ENCODE measurements at regions not wholly inside any gene's neighbourhood (a gene's known extent, or its start where the extent isn't known, plus 50 kb on each side); places are given as distances from the start of the nearest gene placed in this dataset.

DNA sequence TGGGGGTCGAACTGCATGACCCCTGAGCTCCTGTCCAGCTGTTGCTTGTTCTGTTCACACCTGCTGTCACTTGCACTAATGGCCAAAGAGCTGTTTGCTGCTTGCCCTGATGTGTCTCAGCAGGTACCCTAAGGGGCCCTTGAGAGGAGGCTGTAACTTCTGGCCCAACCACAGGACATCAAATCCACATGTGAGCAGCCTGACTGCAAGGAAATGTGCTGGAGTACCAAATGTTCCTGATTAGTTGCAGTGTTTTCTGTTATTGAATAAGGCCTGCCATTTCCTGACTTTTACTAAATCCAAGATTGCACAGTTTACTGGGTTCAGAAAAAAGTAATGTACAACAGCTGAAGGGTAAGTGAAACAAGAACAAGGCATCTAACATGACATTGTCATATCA is 91.7 kb upstream of the IL6 start:
- no peak overlapping the region for H3K27ac ChIP-seq
- 56 to 72% (median 68%) methylated on average over 1 of the region's 1 CpG for WGBS, 4 donors
- H3K4me3 ChIP-seq, result no peak overlapping the region
- no peaks in the 10 kb centered on the region for H3K4me1 ChIP-seq (replicated peaks in 1 of 2)
- no peaks in the 10 kb centered on the region for H3K27me3 ChIP-seq
- no peak for TF ChIP-seq POLR2A (IDR thresholded peaks at IDR 0.05)
- TF ChIP-seq, protein P1, sequence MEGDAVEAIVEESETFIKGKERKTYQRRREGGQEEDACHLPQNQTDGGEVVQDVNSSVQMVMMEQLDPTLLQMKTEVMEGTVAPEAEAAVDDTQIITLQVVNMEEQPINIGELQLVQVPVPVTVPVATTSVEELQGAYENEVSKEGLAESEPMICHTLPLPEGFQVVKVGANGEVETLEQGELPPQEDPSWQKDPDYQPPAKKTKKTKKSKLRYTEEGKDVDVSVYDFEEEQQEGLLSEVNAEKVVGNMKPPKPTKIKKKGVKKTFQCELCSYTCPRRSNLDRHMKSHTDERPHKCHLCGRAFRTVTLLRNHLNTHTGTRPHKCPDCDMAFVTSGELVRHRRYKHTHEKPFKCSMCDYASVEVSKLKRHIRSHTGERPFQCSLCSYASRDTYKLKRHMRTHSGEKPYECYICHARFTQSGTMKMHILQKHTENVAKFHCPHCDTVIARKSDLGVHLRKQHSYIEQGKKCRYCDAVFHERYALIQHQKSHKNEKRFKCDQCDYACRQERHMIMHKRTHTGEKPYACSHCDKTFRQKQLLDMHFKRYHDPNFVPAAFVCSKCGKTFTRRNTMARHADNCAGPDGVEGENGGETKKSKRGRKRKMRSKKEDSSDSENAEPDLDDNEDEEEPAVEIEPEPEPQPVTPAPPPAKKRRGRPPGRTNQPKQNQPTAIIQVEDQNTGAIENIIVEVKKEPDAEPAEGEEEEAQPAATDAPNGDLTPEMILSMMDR (IDR thresholded peaks at IDR 0.05), result no peak
- no peaks in the 10 kb centered on the region for H3K9me3 ChIP-seq (replicated peaks in 1 of 3)
- intact Hi-C loops (cut with DNase I), result no loop called here
- H3K36me3 ChIP-seq (replicated peaks in 1 of 2), result no peaks in the 10 kb centered on the region
- no peak for DNase-seq

DNA sequence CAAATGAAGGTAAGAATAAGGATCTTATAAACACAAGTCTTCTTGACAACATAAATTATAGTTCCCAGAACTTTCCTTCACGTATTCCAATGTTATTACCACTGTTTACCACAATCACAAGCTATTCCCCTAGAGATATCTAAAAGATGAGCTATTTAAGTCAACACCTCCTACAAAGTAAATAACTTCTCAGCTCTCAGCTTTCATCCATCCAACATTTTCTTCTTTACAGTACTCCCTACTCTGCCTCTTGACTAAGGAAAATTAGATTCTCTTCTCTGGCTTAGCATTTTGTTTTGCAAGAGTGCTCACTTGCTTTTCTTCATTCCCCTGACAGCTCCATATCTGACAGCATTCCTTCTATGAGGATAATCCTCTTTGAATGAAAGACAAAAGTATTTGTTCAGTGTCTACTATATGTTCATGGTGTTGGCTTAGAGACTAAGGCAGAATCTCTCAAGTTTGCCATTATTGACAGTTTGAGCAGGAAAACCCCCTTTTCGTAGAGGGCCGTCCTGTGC is 93.0 kb upstream of the IL6 start:
- Histone ChIP-seq H3K27me3 (no peaks in the 10 kb centered on the region), H3K27ac (no peak overlapping the region), H3K4me3 (no peak overlapping the region), H3K36me3 (replicated peaks in 1 of 2) (no peaks in the 10 kb centered on the region), H3K4me1 (replicated peaks in 1 of 2) (no peaks in the 10 kb centered on the region), H3K9me3 (replicated peaks in 1 of 3) (no peaks in the 10 kb centered on the region)
- intact Hi-C loops (cut with DNase I), result no loop called here
- TF ChIP-seq POLR2A (IDR thresholded peaks at IDR 0.05), result no peak
- TF ChIP-seq, protein P1 (IDR thresholded peaks at IDR 0.05), result no peak
- 67 to 76% (median 70%) methylated on average over 3 of the region's 3 CpGs for WGBS, 4 donors
- DNase-seq, result no peak

DNA sequence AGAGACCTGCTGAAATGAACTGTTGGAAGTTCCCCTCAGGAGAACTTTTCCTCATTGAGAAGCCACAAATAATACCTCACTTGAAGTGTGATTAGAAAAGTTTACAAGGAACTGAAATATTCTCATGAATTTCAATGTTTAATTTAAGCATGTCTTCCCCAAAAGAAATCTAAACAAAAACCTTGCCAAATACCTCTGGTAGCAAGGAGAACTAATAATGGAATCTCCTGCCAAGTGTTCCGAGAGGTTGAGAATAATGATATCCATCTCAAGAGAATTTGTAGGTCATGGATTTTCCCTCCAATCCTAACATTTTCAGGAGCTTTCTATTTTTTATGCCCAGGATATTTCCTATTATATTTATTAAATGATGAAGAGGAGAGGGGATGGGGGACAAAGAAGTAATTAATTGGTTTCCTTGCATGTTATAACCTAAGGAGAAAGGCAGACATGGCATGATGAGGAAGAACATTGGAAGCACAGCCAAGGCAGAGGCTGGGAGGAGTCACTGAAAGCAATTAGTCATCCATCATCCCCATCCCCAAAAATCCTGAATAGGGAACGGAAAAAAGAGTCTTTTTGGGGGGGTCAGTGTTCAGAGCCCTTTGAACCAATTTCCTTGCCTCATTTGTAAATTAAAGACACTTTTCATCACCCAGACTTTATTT is 93.6 kb upstream of the IL6 start:
- intact Hi-C loops (cut with DNase I), result no loop called here
- Histone ChIP-seq H3K4me1 (replicated peaks in 1 of 2) (no peaks in the 10 kb centered on the region), H3K9me3 (replicated peaks in 1 of 3) (no peaks in the 10 kb centered on the region)

DNA sequence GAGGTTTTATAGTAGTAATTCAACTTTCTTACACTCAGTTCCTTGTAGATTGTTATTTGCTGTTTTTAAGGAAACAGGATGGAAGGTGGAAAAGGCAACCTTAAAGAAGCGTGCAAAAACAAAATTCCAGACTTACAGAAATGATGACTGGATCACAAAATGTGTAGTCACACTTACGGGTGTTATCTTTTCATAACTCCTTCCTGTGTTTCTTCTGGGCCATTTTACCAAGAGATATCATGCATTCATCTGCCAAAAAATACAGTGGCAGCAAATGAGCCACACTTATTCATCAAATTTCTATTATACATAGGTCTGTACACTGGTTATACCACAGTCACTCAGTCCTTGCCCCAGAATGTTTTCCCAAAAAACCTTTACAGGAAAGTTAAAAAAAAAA is 94.3 kb upstream of the IL6 start:
- H3K36me3 ChIP-seq (replicated peaks in 1 of 2), result no peaks in the 10 kb centered on the region
- intact Hi-C loops (cut with DNase I), result no loop called here
- H3K4me1 ChIP-seq (replicated peaks in 1 of 2), result no peaks in the 10 kb centered on the region
- no peak for DNase-seq
- TF ChIP-seq, protein P1 (IDR thresholded peaks at IDR 0.05), result no peak
- TF ChIP-seq POLR2A (IDR thresholded peaks at IDR 0.05), result no peak
- no peaks in the 10 kb centered on the region for H3K27me3 ChIP-seq
- H3K27ac ChIP-seq, result no peak overlapping the region
- no peaks in the 10 kb centered on the region for H3K9me3 ChIP-seq (replicated peaks in 1 of 3)
- WGBS, 4 donors, result 39 to 65% (median 60%) methylated on average over 2 of the region's 2 CpGs
- H3K4me3 ChIP-seq, result no peak overlapping the region

More for the DNA sequence above, 93.6 kb upstream of the IL6 start:
- no peak overlapping the region for H3K27ac ChIP-seq
- H3K36me3 ChIP-seq (replicated peaks in 1 of 2), result no peaks in the 10 kb centered on the region
- no peaks in the 10 kb centered on the region for H3K27me3 ChIP-seq
- DNase-seq, result no peak
- 34 to 54% (median 50%) methylated on average over 2 of the region's 2 CpGs for WGBS, 4 donors
- no peak for TF ChIP-seq POLR2A (IDR thresholded peaks at IDR 0.05)
- TF ChIP-seq, protein P1 (IDR thresholded peaks at IDR 0.05), result no peak
- no peak overlapping the region for H3K4me3 ChIP-seq

All from adrenal gland (tissue), 9 donors.